B cell (primary cell): ENCODE measurements at regions not wholly inside any gene's neighbourhood (a gene's known extent, or its start where the extent isn't known, plus 50 kb on each side); places are given as distances from the start of the nearest gene placed in this dataset.

Experiments
- ATAC-seq: fragments of 200-7000 bp; cut with Tn5 transposase; one replicate; pipeline ENCODE4 v1.10.0; 2021; ENCODE audit warnings: low read depth, mild to moderate bottlenecking, moderate number of reproducible peaks, moderate library complexity
- CTCF ChIA-PET: fragments of 350-600 bp; sonication (Branson Sonifier 250); formaldehyde crosslinking; loops from one replicate; lab custom pipeline; 2021; ENCODE audit warnings: antibody characterized with exemption, inconsistent platforms; lab: Charles Lee
- POLR2A ChIA-PET: fragments of 350-600 bp; sonication (Branson Sonifier 250); formaldehyde crosslinking; loops from one replicate; lab custom pipeline; 2021; ENCODE audit warnings: antibody characterized with exemption; lab: Charles Lee
- DNase-seq: peaks from one replicate; pipeline ENCODE4 v3.0.0; 2013
- H2AFZ ChIP-seq: 2 replicates; pipeline ENCODE4 v1.6.1; 2012; ENCODE audit warnings: mild to moderate bottlenecking, low read depth, low read length; ENCODE audit not compliant: insufficient read depth, poor library complexity, severe bottlenecking
- H3K27ac ChIP-seq, 2 donors: 1 replicate in 1 of 2; 2 replicates in 1 of 2; pipeline ENCODE4 v1.5.1; 2012 to 2013; ENCODE audit warnings: low read length in 2 of 2, mild to moderate bottlenecking in 2 of 2, moderate library complexity in 1 of 2
- H3K27me3 ChIP-seq, 4 experiments: fragments of 200-600 bp in 1 of 4; sonication (generic) in 1 of 4; replicated peaks in 1 of 4; 1 replicate in 2 of 4; 2 replicates in 2 of 4; pipeline versions ENCODE4 v1.6.1 to v1.7.0; 2013 to 2016; ENCODE audit warnings: low read length in 3 of 4, mild to moderate bottlenecking in 2 of 4, mixed read lengths in 1 of 4, moderate library complexity in 1 of 4; ENCODE audit not compliant: insufficient read depth in 4 of 4, control insufficient read depth in 3 of 4; ENCODE audit errors: control extremely low read depth in 1 of 4
- H3K36me3 ChIP-seq, 2 experiments: replicated peaks in 1 of 2; 1 replicate in 1 of 2; 2 replicates in 1 of 2; pipeline versions ENCODE4 v1.6.1 to v1.7.1; 2013; ENCODE audit warnings: low read length in 1 of 2; ENCODE audit not compliant: insufficient read depth in 2 of 2, control insufficient read depth in 1 of 2; ENCODE audit errors: control extremely low read depth in 1 of 2, extremely low read depth in 1 of 2
- H3K4me1 ChIP-seq, 2 donors: fragments of 200-600 bp in 1 of 2; sonication (generic) in 1 of 2; 1 replicate in 1 of 2; 2 replicates in 1 of 2; pipeline versions ENCODE4 v1.5.1 to v1.6.1; 2013 to 2017; ENCODE audit warnings: low read length in 2 of 2; ENCODE audit not compliant: control insufficient read depth in 2 of 2, insufficient read depth in 2 of 2
- H3K4me2 ChIP-seq: replicated peaks from 2 replicates; pipeline ENCODE3; 2012; ENCODE audit warnings: mild to moderate bottlenecking, low read depth, low read length; ENCODE audit not compliant: poor library complexity, severe bottlenecking
- H3K4me3 ChIP-seq, 5 experiments: fragments of 200-600 bp in 1 of 5; sonication (generic) in 1 of 5; 1 replicate in 3 of 5; 2 replicates in 2 of 5; pipeline versions ENCODE4 v1.5.1 to v1.7.0; 2011 to 2016; ENCODE audit warnings: low read length in 4 of 5, mild to moderate bottlenecking in 4 of 5, low read depth in 2 of 5, control low read depth in 1 of 5, moderate library complexity in 1 of 5; ENCODE audit not compliant: insufficient read depth in 1 of 5; ENCODE audit errors: control extremely low read depth in 1 of 5, extremely low read depth in 1 of 5
- H3K79me2 ChIP-seq: fragments of 200-600 bp; sonication (generic); one replicate; pipeline ENCODE4 v1.6.0; 2016; ENCODE audit warnings: low read length; ENCODE audit not compliant: control insufficient read depth, insufficient read depth
- H3K9ac ChIP-seq: fragments of 200-600 bp; sonication (generic); 2 replicates; pipeline ENCODE4 v1.6.1; 2017; ENCODE audit warnings: mild to moderate bottlenecking, low read length, moderate library complexity
- H3K9me3 ChIP-seq, 3 donors: one replicate each; pipeline versions ENCODE4 v1.6.1 to v1.7.1; 2013; ENCODE audit warnings: low read length in 2 of 3; ENCODE audit not compliant: control insufficient read depth in 2 of 3, insufficient read depth in 1 of 3; ENCODE audit errors: control extremely low read depth in 1 of 3
- H4K20me1 ChIP-seq: 2 replicates; pipeline ENCODE4 v1.6.0; 2012; ENCODE audit warnings: mild to moderate bottlenecking, low read length; ENCODE audit not compliant: insufficient read depth, control insufficient read depth, poor library complexity, severe bottlenecking
- H3K27ac Mint-ChIP-seq: one replicate; pipeline ENCODE4 v1.8.0; 2021; ENCODE audit warnings: mixed read lengths
- H3K27me3 Mint-ChIP-seq: one replicate; pipeline ENCODE4 v1.8.0; 2021; ENCODE audit warnings: mixed read lengths
- H3K4me1 Mint-ChIP-seq: one replicate; pipeline ENCODE4 v1.8.0; 2021; ENCODE audit warnings: mixed read lengths
- H3K4me3 Mint-ChIP-seq: one replicate; pipeline ENCODE4 v1.8.0; 2021; ENCODE audit warnings: mixed read lengths
- H3K9me3 Mint-ChIP-seq: one replicate; pipeline ENCODE4 v1.8.0; 2022; ENCODE audit warnings: mixed read lengths; ENCODE audit not compliant: insufficient read depth
- CTCF ChIP-seq: fragments of 200-600 bp; IDR thresholded peaks from one replicate; pipeline ENCODE4 v1.8.0; 2022; ENCODE audit warnings: antibody characterized with exemption, mild to moderate bottlenecking
- EZH2 ChIP-seq: IDR thresholded peaks from 2 replicates; pipeline ENCODE4 v1.6.1; 2012; ENCODE audit warnings: borderline replicate concordance, low read depth, mild to moderate bottlenecking, moderate library complexity, low read length; ENCODE audit not compliant: insufficient read depth, poor library complexity, severe bottlenecking
- WGBS: methylation state at CpG from one replicate; pipeline ENCODE4 v1.1.5; 2013; ENCODE audit warnings: missing lambda C conversion rate; ENCODE audit not compliant: insufficient coverage; 5-methylcytosine and 5-hydroxymethylcytosine counted together
- intact Hi-C: fragments of 100-400 bp; cut with micrococcal nuclease; formaldehyde crosslinking; loops from one replicate; pipeline ENCODE4 v1.10.0; 2022

- H2AFZ ChIP-seq: no peak overlapping the region
- no peaks in the 10 kb centered on the region for H3K9me3 ChIP-seq
- no peaks in the 10 kb centered on the region for H3K4me1 Mint-ChIP-seq
- H3K4me3 Mint-ChIP-seq: no peak overlapping the region
- H3K27ac Mint-ChIP-seq: no peak overlapping the region
- H4K20me1 ChIP-seq: no peaks in the 10 kb centered on the region
- ChIA-PET POLR2A (no interaction called here), CTCF (no interaction called here)
- H3K4me2 ChIP-seq: no peak overlapping the region
- no peaks in the 10 kb centered on the region for H3K27me3 ChIP-seq
- no peaks in the 10 kb centered on the region for H3K36me3 ChIP-seq
- 91% methylated on average over 1 of the region's 2 CpGs for WGBS
- H3K79me2 ChIP-seq: no peaks in the 10 kb centered on the region
- intact Hi-C loops: no loop called here
- no peak overlapping the region for H3K27ac ChIP-seq
- H3K9ac ChIP-seq: no peak overlapping the region
- DNase-seq (no peak), ATAC-seq (no peak)
- TF ChIP-seq CTCF (no peak), EZH2 (no peak)
- no peaks in the 10 kb centered on the region for H3K4me1 ChIP-seq
- H3K27me3 Mint-ChIP-seq: peaks cover 6% of the 10 kb centered on the region
- no peak overlapping the region for H3K4me3 ChIP-seq
- no peaks in the 10 kb centered on the region for H3K9me3 Mint-ChIP-seq
These were observed 122.2 kb upstream of the CADM1 start for GRCh38 chr11:115626414-115626813.

GRCh38 chr11:115625502-115625901, 121.3 kb upstream of the CADM1 start:
- WGBS: 76% methylated on average over 4 of the region's 5 CpGs
- Mint-ChIP-seq H3K4me1 (no peaks in the 10 kb centered on the region), H3K27ac (no peak overlapping the region), H3K27me3 (peaks cover 6% of the 10 kb centered on the region), H3K9me3 (no peaks in the 10 kb centered on the region), H3K4me3 (no peak overlapping the region)
- H3K4me1 ChIP-seq: no peaks in the 10 kb centered on the region
- H3K27ac ChIP-seq: no peak overlapping the region
- H3K9me3 ChIP-seq: no peaks in the 10 kb centered on the region
- no peak overlapping the region for H2AFZ ChIP-seq
- DNase-seq: no peak
- H3K27me3 ChIP-seq: no peaks in the 10 kb centered on the region
- H4K20me1 ChIP-seq: no peaks in the 10 kb centered on the region
- no peak overlapping the region for H3K4me2 ChIP-seq
- no peaks in the 10 kb centered on the region for H3K36me3 ChIP-seq
- no peak overlapping the region for H3K4me3 ChIP-seq
- ChIA-PET POLR2A (no interaction called here), CTCF (no interaction called here)
- intact Hi-C loops: no loop called here
- no peaks in the 10 kb centered on the region for H3K79me2 ChIP-seq
- no peak for ATAC-seq
- H3K9ac ChIP-seq: no peak overlapping the region
- no peak for TF ChIP-seq CTCF
- no peak for TF ChIP-seq EZH2
